OCI-LY1 (cell line): ENCODE measurements at regions not wholly inside any gene's neighbourhood (a gene's known extent, or its start where the extent isn't known, plus 50 kb on each side); places are given as distances from the start of the nearest gene placed in this dataset.
"Not testable (repeated sequence)": the region's sequence is repeated elsewhere in the genome, so short reads cannot be mapped to it uniquely, and the experiment has no call there.

Experiments used
- H2AFZ ChIP-seq: fragments of 200-600 bp; sonication (generic), shearing (Covaris generic); 2 replicates; pipeline ENCODE4 v1.6.0; 2014; ENCODE audit warnings: antibody characterized with exemption, mild to moderate bottlenecking, low read length
- H3F3A ChIP-seq: fragments of 200-600 bp; sonication (generic), shearing (Covaris generic); 2 replicates; pipeline ENCODE4 v1.6.0; 2014; ENCODE audit warnings: mild to moderate bottlenecking, antibody characterized with exemption, low read length, moderate library complexity; ENCODE audit not compliant: insufficient read depth
- H3K27ac ChIP-seq: fragments of 200-600 bp; sonication (generic); 2 replicates; pipeline ENCODE4 v1.5.1; 2014; ENCODE audit warnings: low read length, mixed run types, mild to moderate bottlenecking, low read depth; ENCODE audit not compliant: poor library complexity, severe bottlenecking
- H3K27me3 ChIP-seq: fragments of 200-600 bp; sonication (generic); 2 replicates; pipeline ENCODE4 v1.6.0; 2014; ENCODE audit warnings: antibody characterized with exemption, mild to moderate bottlenecking, low read length, moderate library complexity; ENCODE audit not compliant: insufficient read depth
- H3K36me3 ChIP-seq: fragments of 200-600 bp; sonication (generic); 2 replicates; pipeline ENCODE4 v1.6.1; 2014; ENCODE audit warnings: mild to moderate bottlenecking, antibody characterized with exemption, low read length, moderate library complexity, mixed read lengths; ENCODE audit not compliant: insufficient read depth
- H3K4me1 ChIP-seq: fragments of 200-600 bp; sonication (generic); 2 replicates; pipeline ENCODE4 v1.5.1; 2014; ENCODE audit warnings: mild to moderate bottlenecking, low read length, moderate library complexity; ENCODE audit not compliant: insufficient read depth, severe bottlenecking
- H3K4me2 ChIP-seq: fragments of 200-600 bp; sonication (generic), shearing (Covaris generic); 2 replicates; pipeline ENCODE4 v1.6.1; 2014; ENCODE audit warnings: low read length
- H3K4me3 ChIP-seq: fragments of 200-600 bp; sonication (generic); 2 replicates; pipeline ENCODE4 v1.5.1; 2014; ENCODE audit warnings: low read length, low read depth, mild to moderate bottlenecking, mixed read lengths; ENCODE audit not compliant: poor library complexity, severe bottlenecking
- H3K79me2 ChIP-seq: fragments of 200-600 bp; shearing (Covaris generic); 2 replicates; pipeline ENCODE4 v1.6.1; 2016; ENCODE audit warnings: mixed run types, low read length, mixed read lengths; ENCODE audit not compliant: insufficient read depth
- H3K9ac ChIP-seq: fragments of 200-600 bp; sonication (generic), shearing (Covaris generic); 2 replicates; pipeline ENCODE4 v1.6.1; 2014; ENCODE audit warnings: mild to moderate bottlenecking, low read length, mixed read lengths
- H3K9me2 ChIP-seq: fragments of 200-600 bp; sonication (generic), shearing (Covaris generic); 2 replicates; pipeline ENCODE4 v1.6.1; 2014; ENCODE audit warnings: low read depth, mild to moderate bottlenecking, low read length, mixed read lengths
- H3K9me3 ChIP-seq: fragments of 200-600 bp; shearing (Covaris generic); 2 replicates; pipeline ENCODE4 v1.6.1; 2014; ENCODE audit warnings: low read length, mixed read lengths
- H4K20me1 ChIP-seq: fragments of 200-600 bp; sonication (generic), shearing (Covaris generic); 2 replicates; pipeline ENCODE4 v1.6.0; 2016; ENCODE audit warnings: mild to moderate bottlenecking, low read length; ENCODE audit not compliant: insufficient read depth
- CTCF ChIP-seq: fragments of 200-600 bp; sonication (generic), shearing (Covaris generic); IDR thresholded peaks from 2 replicates; pipeline ENCODE4 v1.5.1; 2017; ENCODE audit warnings: mild to moderate bottlenecking, antibody characterized with exemption, low read length, moderate library complexity, mixed read lengths
- EZH2 ChIP-seq: fragments of 200-600 bp; sonication (generic), shearing (Covaris generic); IDR thresholded peaks from 2 replicates; pipeline ENCODE4 v1.8.0; 2017; ENCODE audit warnings: borderline replicate concordance, mixed run types, mild to moderate bottlenecking, antibody characterized with exemption, low read length, moderate library complexity, mixed read lengths

DNA sequence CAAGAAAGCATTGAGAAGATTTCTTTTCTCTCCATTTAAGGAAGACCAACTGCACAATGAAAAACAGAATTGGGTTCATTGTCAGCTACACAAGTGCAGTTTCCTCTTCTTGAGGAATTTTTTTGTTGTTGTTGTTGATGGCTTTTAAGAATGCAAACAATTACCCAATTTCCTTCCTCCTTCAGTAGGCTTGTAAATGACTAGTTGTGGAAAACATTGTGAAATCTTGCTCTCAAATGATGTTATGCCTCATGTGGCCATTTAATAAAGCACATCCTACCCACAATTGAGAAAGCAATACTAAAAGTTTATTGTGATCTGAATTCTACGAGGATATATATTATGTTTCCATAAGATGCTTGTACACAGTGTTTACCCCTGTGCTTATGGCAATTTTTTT lies 171.6 kb downstream of the FAM174A start:
- Histone ChIP-seq H3K79me2 (no peaks in the 10 kb centered on the region), H3K4me1 (no peaks in the 10 kb centered on the region), H3K36me3 (no peaks in the 10 kb centered on the region), H3F3A (no peaks in the 10 kb centered on the region), H3K9ac (no peak overlapping the region), H4K20me1 (no peaks in the 10 kb centered on the region), H3K27ac (no peak overlapping the region), H3K27me3 (no peaks in the 10 kb centered on the region), H2AFZ (no peak overlapping the region), H3K9me2 (no peaks in the 10 kb centered on the region), H3K4me3 (no peak overlapping the region), H3K4me2 (no peak overlapping the region), H3K9me3 (no peaks in the 10 kb centered on the region)
- TF ChIP-seq CTCF (peak; percentile 26; the same call in 1 of the 2 replicates), EZH2 (no peak)

- Histone ChIP-seq H4K20me1 (no peaks in the 10 kb centered on the region), H3F3A (no peaks in the 10 kb centered on the region), H3K4me3 (no peak overlapping the region), H3K27me3 (no peaks in the 10 kb centered on the region), H3K4me1 (no peaks in the 10 kb centered on the region), H3K9me3 (no peaks in the 10 kb centered on the region), H3K9me2 (no peaks in the 10 kb centered on the region), H3K9ac (no peak overlapping the region), H3K27ac (no peak overlapping the region), H3K79me2 (no peaks in the 10 kb centered on the region), H3K4me2 (no peak overlapping the region), H3K36me3 (no peaks in the 10 kb centered on the region), H2AFZ (no peak overlapping the region)
- TF ChIP-seq EZH2 (no peak), CTCF (no peak)
Measured at GRCh38 chr5:100708645-100709171, 173.5 kb downstream of the FAM174A start.

DNA sequence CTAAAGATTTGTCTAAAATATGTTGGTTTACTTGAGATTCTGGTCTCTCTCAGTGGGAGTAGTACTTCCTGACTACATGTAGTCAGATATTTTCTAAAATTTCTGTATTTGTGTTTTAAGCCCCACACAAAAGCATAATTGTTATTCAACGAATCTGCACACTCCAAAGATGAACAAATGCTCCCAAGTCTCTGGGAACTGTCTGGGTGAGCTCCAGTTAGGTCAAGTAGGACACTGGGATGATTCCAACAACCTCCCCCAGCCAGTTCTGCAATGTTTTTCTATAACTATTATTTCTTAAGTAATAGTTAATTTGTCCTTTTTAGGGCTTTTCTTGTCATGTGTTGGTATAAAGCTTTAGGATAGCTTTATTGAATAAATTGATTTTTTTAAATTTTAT lies 174.6 kb downstream of the FAM174A start:
- Histone ChIP-seq H3K9me2 (no peaks in the 10 kb centered on the region), H3K4me3 (no peak overlapping the region), H3K27me3 (no peaks in the 10 kb centered on the region), H3K36me3 (no peaks in the 10 kb centered on the region), H3K4me1 (no peaks in the 10 kb centered on the region), H3K9me3 (no peaks in the 10 kb centered on the region), H4K20me1 (no peaks in the 10 kb centered on the region), H3K4me2 (no peak overlapping the region), H2AFZ (no peak overlapping the region), H3K79me2 (no peaks in the 10 kb centered on the region), H3F3A (no peaks in the 10 kb centered on the region), H3K9ac (no peak overlapping the region), H3K27ac (no peak overlapping the region)
- TF ChIP-seq CTCF (no peak), EZH2 (no peak)

GRCh38 chr5:100714780-100715179 lies 179.6 kb downstream of the FAM174A start:
- H2AFZ ChIP-seq, H3K27ac ChIP-seq, H3K4me2 ChIP-seq, H4K20me1 ChIP-seq, H3F3A ChIP-seq, H3K4me1 ChIP-seq, H3K4me3 ChIP-seq, H3K9ac ChIP-seq, H3K9me3 ChIP-seq, H3K27me3 ChIP-seq, H3K79me2 ChIP-seq, H3K36me3 ChIP-seq, H3K9me2 ChIP-seq: not testable (repeated sequence)
